Neural progenitor cell (in vitro differentiated cells): ENCODE measurements at regions not wholly inside any gene's neighbourhood (a gene's known extent, or its start where the extent isn't known, plus 50 kb on each side); places are given as distances from the start of the nearest gene placed in this dataset.

Source experiments
- CTCF ChIP-seq: fragments of 200-600 bp; sonication (generic); IDR thresholded peaks from 2 replicates; pipeline ENCODE4 v1.5.1; 2017; ENCODE audit warnings: antibody characterized with exemption, mild to moderate bottlenecking
- EZH2 ChIP-seq: fragments of 200-600 bp; sonication (generic); IDR thresholded peaks from 2 replicates; pipeline ENCODE4 v1.6.1; 2017; ENCODE audit warnings: antibody characterized with exemption, mild to moderate bottlenecking, moderate library complexity

DNA sequence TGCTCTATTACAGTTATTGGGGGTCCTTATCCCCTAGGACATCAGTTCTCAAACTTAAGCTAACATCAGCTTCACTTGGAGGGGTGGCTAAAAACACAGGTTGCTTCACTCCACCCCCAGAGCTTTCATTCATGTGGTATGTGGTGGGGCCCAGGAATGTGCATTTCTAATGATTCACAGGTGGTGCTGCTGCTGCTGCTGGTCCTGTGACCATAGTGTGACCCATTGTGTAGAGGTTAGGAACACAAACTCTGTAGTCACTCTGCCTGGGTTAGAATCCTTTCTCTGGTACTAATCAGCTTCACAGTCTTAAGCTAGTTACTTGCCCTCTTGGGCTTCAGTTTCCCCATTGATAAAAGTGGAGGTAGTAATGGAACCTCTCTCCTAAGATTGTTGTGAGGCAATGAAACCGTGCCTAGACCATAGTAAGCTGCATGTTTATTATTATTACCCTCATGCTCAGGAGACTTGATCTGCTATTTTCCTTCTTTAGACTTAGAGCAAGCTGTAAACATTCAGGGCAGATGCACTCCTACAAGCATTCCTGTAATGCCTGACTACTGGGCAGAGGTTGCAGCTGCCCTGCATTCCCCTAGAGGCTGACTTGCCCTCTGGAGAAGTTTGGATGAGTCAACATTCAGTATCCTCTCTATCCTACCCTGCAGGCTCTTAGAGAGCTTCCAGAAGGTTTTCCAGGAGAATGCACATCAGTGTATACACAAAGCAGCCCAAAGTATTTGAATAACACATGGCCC is 94.1 kb upstream of the ACSL4 start:
- no peak for TF ChIP-seq CTCF
- no peak for TF ChIP-seq EZH2
